GM12891 (cell line): ENCODE measurements at regions not wholly inside any gene's neighbourhood (a gene's known extent, or its start where the extent isn't known, plus 50 kb on each side); places are given as distances from the start of the nearest gene placed in this dataset.

Experiments
- POLR2A ChIP-seq: IDR thresholded peaks from 2 replicates; pipeline ENCODE4 v1.6.1; 2011; ENCODE audit warnings: low read depth, low read length, control low read depth
- POLR2AphosphoS5 ChIP-seq: IDR thresholded peaks from 2 replicates; pipeline ENCODE4 v1.6.1; 2011; ENCODE audit warnings: low read depth, low read length, control low read depth
- SPI1 ChIP-seq: IDR thresholded peaks from 2 replicates; pipeline ENCODE4 v1.6.1; 2011; ENCODE audit warnings: low read depth, low read length, control low read depth
- TAF1 ChIP-seq: IDR thresholded peaks from 2 replicates; pipeline ENCODE4 v1.6.1; 2011; ENCODE audit warnings: low read depth, low read length, control low read depth

- TF ChIP-seq POLR2A (no peak), TAF1 (no peak), POLR2AphosphoS5 (no peak), SPI1 (no peak)
Measured at GRCh38 chrX:79082899-79083298, 61.6 kb upstream of the GPR174 start.
